Ascending aorta (tissue), 2 donors: ENCODE measurements at regions not wholly inside any gene's neighbourhood (a gene's known extent, or its start where the extent isn't known, plus 50 kb on each side); places are given as distances from the start of the nearest gene placed in this dataset.

Source experiments
- DNase-seq, 2 donors: peaks; one replicate each; pipeline ENCODE4 v3.0.0-alpha.2; 2019; ENCODE audit warnings: low spot score in 2 of 2
- H3K27ac ChIP-seq, 2 donors: fragments of 200-600 bp; sonication (generic); one replicate each; pipeline ENCODE4 v1.5.1; 2016 to 2017; ENCODE audit warnings: mild to moderate bottlenecking in 1 of 2
- H3K27me3 ChIP-seq: fragments of 200-600 bp; sonication (generic); one replicate; pipeline ENCODE4 v1.5.1; 2017
- H3K36me3 ChIP-seq, 2 donors: fragments of 200-600 bp; sonication (generic); one replicate each; pipeline ENCODE4 v1.5.1; 2016
- H3K4me1 ChIP-seq, 2 donors: fragments of 200-600 bp; sonication (generic); one replicate each; pipeline ENCODE4 v1.5.1; 2016 to 2017; ENCODE audit warnings: mild to moderate bottlenecking in 1 of 2
- H3K4me3 ChIP-seq, 2 donors: fragments of 200-600 bp; sonication (generic); one replicate each; pipeline ENCODE4 v1.5.1; 2016 to 2017; ENCODE audit warnings: mild to moderate bottlenecking in 1 of 2
- H3K9me3 ChIP-seq, 2 donors: fragments of 200-600 bp; sonication (generic); one replicate each; pipeline ENCODE4 v1.5.1; 2016
- intact Hi-C: fragments of 100-400 bp; cut with DNase I; formaldehyde crosslinking; loops from one replicate; pipeline ENCODE4 v1.15.1; 2023
- TF ChIP-seq, protein P1 (sequence below), 3 experiments: fragments of 200-600 bp in 2 of 3; fragments of 450-650 bp in 1 of 3; sonication (generic) in 2 of 3; IDR thresholded peaks; one replicate each; pipeline ENCODE4 v1.5.1; 2016 to 2019; ENCODE audit warnings: antibody characterized with exemption in 3 of 3, mild to moderate bottlenecking in 1 of 3, moderate library complexity in 1 of 3

- TF ChIP-seq, protein P1, sequence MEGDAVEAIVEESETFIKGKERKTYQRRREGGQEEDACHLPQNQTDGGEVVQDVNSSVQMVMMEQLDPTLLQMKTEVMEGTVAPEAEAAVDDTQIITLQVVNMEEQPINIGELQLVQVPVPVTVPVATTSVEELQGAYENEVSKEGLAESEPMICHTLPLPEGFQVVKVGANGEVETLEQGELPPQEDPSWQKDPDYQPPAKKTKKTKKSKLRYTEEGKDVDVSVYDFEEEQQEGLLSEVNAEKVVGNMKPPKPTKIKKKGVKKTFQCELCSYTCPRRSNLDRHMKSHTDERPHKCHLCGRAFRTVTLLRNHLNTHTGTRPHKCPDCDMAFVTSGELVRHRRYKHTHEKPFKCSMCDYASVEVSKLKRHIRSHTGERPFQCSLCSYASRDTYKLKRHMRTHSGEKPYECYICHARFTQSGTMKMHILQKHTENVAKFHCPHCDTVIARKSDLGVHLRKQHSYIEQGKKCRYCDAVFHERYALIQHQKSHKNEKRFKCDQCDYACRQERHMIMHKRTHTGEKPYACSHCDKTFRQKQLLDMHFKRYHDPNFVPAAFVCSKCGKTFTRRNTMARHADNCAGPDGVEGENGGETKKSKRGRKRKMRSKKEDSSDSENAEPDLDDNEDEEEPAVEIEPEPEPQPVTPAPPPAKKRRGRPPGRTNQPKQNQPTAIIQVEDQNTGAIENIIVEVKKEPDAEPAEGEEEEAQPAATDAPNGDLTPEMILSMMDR (IDR thresholded peaks at IDR 0.05) = no peak
- Histone ChIP-seq H3K27ac (no peak overlapping the region), H3K9me3 (no peaks in the 10 kb centered on the region), H3K4me3 (no peak overlapping the region), H3K4me1 (no peaks in the 10 kb centered on the region), H3K27me3 (no peaks in the 10 kb centered on the region), H3K36me3 (no peaks in the 10 kb centered on the region)
- no peak for DNase-seq
- intact Hi-C loops = no loop called here
These were observed 475.4 kb upstream of the CNTN3 start for GRCh38 chr3:75089841-75090240.

DNA sequence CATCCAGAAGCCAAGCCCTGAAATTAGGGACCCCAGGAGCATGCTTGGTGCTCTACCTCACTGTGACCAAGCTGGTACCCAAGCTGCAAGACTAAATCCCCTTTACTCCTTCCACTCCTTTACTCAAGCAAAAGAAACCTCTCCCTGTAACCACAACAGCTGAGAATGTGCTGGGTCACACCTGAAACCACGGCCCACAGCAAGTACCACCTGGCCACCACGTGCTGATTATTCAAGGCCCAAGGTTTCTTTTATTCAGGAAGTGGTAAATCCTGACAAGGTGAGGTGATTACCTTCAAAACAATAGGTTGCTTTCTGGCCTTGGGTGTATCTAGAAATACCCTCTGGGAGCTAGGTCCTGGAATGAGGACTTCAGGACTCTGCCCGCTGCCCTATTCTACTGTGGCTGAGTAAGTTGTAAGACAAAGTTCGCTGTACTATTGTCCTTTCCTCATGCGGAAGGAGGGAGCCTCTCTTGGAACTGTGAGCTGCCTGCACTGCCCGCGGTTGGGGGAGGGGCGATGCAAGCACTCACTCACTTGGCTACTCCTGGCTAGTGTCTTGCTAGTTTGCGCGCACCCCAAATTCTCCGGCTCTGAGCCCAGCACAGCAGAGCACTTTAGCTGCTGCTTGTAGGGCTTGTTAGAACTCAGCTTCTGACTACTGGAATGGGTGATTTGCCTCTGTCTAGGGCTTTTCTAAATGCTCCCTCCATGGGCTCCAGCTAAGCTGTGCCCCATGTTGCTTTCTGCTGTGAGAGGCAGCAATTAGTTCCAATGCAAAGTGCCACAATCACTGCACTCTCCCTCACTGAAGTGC is 487.1 kb upstream of the CNTN3 start:
- DNase-seq = no peak
- H3K4me3 ChIP-seq = no peak overlapping the region
- H3K27ac ChIP-seq = no peak overlapping the region
- intact Hi-C loops = no loop called here
- no peaks in the 10 kb centered on the region for H3K4me1 ChIP-seq
- no peaks in the 10 kb centered on the region for H3K9me3 ChIP-seq
- no peaks in the 10 kb centered on the region for H3K36me3 ChIP-seq
- H3K27me3 ChIP-seq = no peaks in the 10 kb centered on the region
- TF ChIP-seq, protein P1 (IDR thresholded peaks at IDR 0.05) = no peak

DNA sequence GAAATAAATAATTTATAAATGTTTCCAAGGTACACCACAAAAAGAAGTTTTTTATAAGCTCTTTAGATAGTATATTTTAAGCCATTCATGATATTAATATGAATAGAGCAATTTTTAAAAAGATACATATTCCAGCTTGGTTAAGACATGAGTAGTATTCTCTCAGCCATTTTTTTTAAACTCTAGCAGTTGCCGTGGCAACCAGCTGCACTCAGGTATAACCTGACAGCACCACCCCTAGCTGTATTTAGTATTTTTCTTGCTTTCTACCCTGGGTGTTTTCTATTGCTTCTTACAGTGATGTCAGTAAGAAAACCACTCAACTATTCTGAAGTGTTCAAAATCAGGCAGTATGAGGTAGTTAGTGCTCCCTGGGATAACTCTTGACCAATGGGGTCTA is 496.3 kb upstream of the CNTN3 start:
- no peaks in the 10 kb centered on the region for H3K4me1 ChIP-seq
- no peak for DNase-seq
- no peaks in the 10 kb centered on the region for H3K36me3 ChIP-seq
- TF ChIP-seq, protein P1 (IDR thresholded peaks at IDR 0.05) = no peak
- intact Hi-C loops = no loop called here
- H3K9me3 ChIP-seq = no peaks in the 10 kb centered on the region
- H3K27ac ChIP-seq = no peak overlapping the region
- H3K27me3 ChIP-seq = no peaks in the 10 kb centered on the region
- H3K4me3 ChIP-seq = no peak overlapping the region

DNA sequence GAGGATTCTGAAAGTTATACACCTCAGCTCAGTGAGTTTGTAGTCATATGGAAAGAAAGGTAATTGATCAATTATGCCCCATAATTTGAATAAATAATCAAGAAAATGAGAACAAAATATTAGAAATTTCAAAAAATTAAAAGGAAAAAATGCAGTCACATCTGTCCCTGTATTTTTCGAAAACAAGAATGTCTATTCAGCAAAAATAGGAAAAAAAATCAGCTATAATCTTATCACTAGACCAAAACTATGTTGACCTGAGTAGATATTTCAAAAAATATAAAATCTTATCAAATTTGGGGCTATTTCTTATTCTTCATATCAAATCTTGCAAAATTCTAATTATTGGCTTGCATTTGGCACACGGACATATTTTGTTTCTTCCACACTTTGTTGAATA is 501.2 kb upstream of the CNTN3 start:
- no peaks in the 10 kb centered on the region for H3K4me1 ChIP-seq
- intact Hi-C loops = no loop called here
- no peaks in the 10 kb centered on the region for H3K27me3 ChIP-seq
- no peaks in the 10 kb centered on the region for H3K36me3 ChIP-seq
- no peak overlapping the region for H3K4me3 ChIP-seq
- DNase-seq = no peak
- H3K27ac ChIP-seq = no peak overlapping the region
- TF ChIP-seq, protein P1 (IDR thresholded peaks at IDR 0.05) = no peak
- H3K9me3 ChIP-seq = peaks cover 0 to 3% of the 10 kb centered on the region in 2 donors

DNA sequence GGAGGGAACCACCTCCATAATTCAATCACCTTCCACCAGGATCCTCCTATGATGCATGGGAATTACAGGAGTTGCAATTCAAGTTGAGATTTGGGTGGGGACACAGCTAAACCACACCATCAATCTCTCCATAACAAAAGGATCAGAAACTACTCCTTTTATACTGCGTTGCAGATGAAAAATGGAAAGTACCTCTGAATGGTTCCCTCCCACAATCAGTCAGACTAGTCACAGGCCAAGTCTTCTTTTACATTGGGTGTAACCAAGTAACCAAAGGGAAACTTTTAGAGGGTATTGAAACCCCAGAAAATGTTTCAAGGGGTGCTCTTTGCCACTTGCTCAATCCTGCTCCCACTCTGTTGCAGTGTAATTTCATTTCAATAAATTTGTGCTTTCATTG is 504.3 kb upstream of the CNTN3 start:
- no peak overlapping the region for H3K27ac ChIP-seq
- H3K27me3 ChIP-seq = no peaks in the 10 kb centered on the region
- no peak for DNase-seq
- intact Hi-C loops = no loop called here
- no peaks in the 10 kb centered on the region for H3K4me1 ChIP-seq
- TF ChIP-seq, protein P1 (IDR thresholded peaks at IDR 0.05) = no peak
- H3K36me3 ChIP-seq = no peaks in the 10 kb centered on the region
- H3K9me3 ChIP-seq = peaks cover 0 to 3% of the 10 kb centered on the region in 2 donors
- H3K4me3 ChIP-seq = no peak overlapping the region
